ENCODE measurements at regions not wholly inside any gene's neighbourhood (a gene's known extent, or its start where the extent isn't known, plus 50 kb on each side); places are given as distances from the start of the nearest gene placed in this dataset.

GRCh38 chr12:83224012-83224411 lies 537.3 kb downstream of the TMTC2 start:
- no peak overlapping the region for H3K4me3 Mint-ChIP-seq
- no peaks in the 10 kb centered on the region for H3K27me3 Mint-ChIP-seq
- no peaks in the 10 kb centered on the region for H3K9me3 Mint-ChIP-seq
- H3K36me3 Mint-ChIP-seq: no peaks in the 10 kb centered on the region
- H3K4me1 Mint-ChIP-seq (ENCODE audit: unreplicated experiment): peaks cover 5% of the 10 kb centered on the region
- no peak overlapping the region for H3K27ac Mint-ChIP-seq
- TF ChIP-seq CTCF (conservative IDR thresholded peaks at IDR 0.05): no peak
- no peak for DNase-seq (ENCODE audit: extremely low spot score, unreplicated experiment)

GRCh38 chr12:83220774-83221173 lies 534.1 kb downstream of the TMTC2 start:
- Mint-ChIP-seq H3K9me3 (no peaks in the 10 kb centered on the region), H3K27me3 (no peaks in the 10 kb centered on the region)

GRCh38 chr12:83216230-83216629 lies 529.5 kb downstream of the TMTC2 start:
- Mint-ChIP-seq H3K9me3 (no peaks in the 10 kb centered on the region), H3K4me1 (ENCODE audit: unreplicated experiment) (no peaks in the 10 kb centered on the region), H3K36me3 (no peaks in the 10 kb centered on the region), H3K4me3 (no peak overlapping the region), H3K27me3 (no peaks in the 10 kb centered on the region), H3K27ac (no peak overlapping the region)
- TF ChIP-seq CTCF (conservative IDR thresholded peaks at IDR 0.05): no peak
- no peak for DNase-seq (ENCODE audit: extremely low spot score, unreplicated experiment)

More at GRCh38 chr12:83220774-83221173, 534.1 kb downstream of the TMTC2 start:
- H3K36me3 Mint-ChIP-seq: no peaks in the 10 kb centered on the region
- no peak for TF ChIP-seq CTCF (conservative IDR thresholded peaks at IDR 0.05)
- H3K27ac Mint-ChIP-seq: no peak overlapping the region
- no peak for DNase-seq (ENCODE audit: extremely low spot score, unreplicated experiment)
- peaks cover 5% of the 10 kb centered on the region for H3K4me1 Mint-ChIP-seq (ENCODE audit: unreplicated experiment)
- no peak overlapping the region for H3K4me3 Mint-ChIP-seq

GRCh38 chr12:83214185-83214584 lies 527.5 kb downstream of the TMTC2 start:
- TF ChIP-seq CTCF (conservative IDR thresholded peaks at IDR 0.05): no peak
- DNase-seq (ENCODE audit: extremely low spot score, unreplicated experiment): no peak
- H3K27me3 Mint-ChIP-seq: no peaks in the 10 kb centered on the region
- H3K27ac Mint-ChIP-seq: no peak overlapping the region
- no peaks in the 10 kb centered on the region for H3K9me3 Mint-ChIP-seq
- H3K4me1 Mint-ChIP-seq (ENCODE audit: unreplicated experiment): no peaks in the 10 kb centered on the region
- H3K36me3 Mint-ChIP-seq: no peaks in the 10 kb centered on the region
- H3K4me3 Mint-ChIP-seq: no peak overlapping the region

- H3K27ac Mint-ChIP-seq: no peak overlapping the region
- no peak overlapping the region for H3K4me3 Mint-ChIP-seq
- H3K27me3 Mint-ChIP-seq: no peaks in the 10 kb centered on the region
- no peak for TF ChIP-seq CTCF (conservative IDR thresholded peaks at IDR 0.05)
- H3K4me1 Mint-ChIP-seq (ENCODE audit: unreplicated experiment): no peaks in the 10 kb centered on the region
- no peaks in the 10 kb centered on the region for H3K36me3 Mint-ChIP-seq
- no peaks in the 10 kb centered on the region for H3K9me3 Mint-ChIP-seq
- no peak for DNase-seq (ENCODE audit: extremely low spot score, unreplicated experiment)
Measured at GRCh38 chr12:83210933-83211332, 524.2 kb downstream of the TMTC2 start.

GRCh38 chr12:83199069-83199468 lies 512.4 kb downstream of the TMTC2 start:
- no peaks in the 10 kb centered on the region for H3K27me3 Mint-ChIP-seq
- no peak overlapping the region for H3K4me3 Mint-ChIP-seq
- H3K27ac Mint-ChIP-seq: no peak overlapping the region
- no peak for DNase-seq (ENCODE audit: extremely low spot score, unreplicated experiment)
- no peaks in the 10 kb centered on the region for H3K36me3 Mint-ChIP-seq
- H3K9me3 Mint-ChIP-seq: no peaks in the 10 kb centered on the region
- TF ChIP-seq CTCF (conservative IDR thresholded peaks at IDR 0.05): no peak
- peaks cover 6% of the 10 kb centered on the region for H3K4me1 Mint-ChIP-seq (ENCODE audit: unreplicated experiment)

Measured in type B pancreatic cell (in vitro differentiated cells).